Tibial nerve (tissue), 4 donors: ENCODE measurements at regions not wholly inside any gene's neighbourhood (a gene's known extent, or its start where the extent isn't known, plus 50 kb on each side); places are given as distances from the start of the nearest gene placed in this dataset.

ENCODE experiments used
- CTCF ChIP-seq, 5 experiments: fragments of 200-600 bp in 3 of 5; fragments of 450-650 bp in 2 of 5; sonication (generic) in 3 of 5; IDR thresholded peaks; one replicate each; pipeline ENCODE4 v1.5.1; 2016 to 2019; ENCODE audit warnings: antibody characterized with exemption in 5 of 5, mild to moderate bottlenecking in 3 of 5, moderate library complexity in 2 of 5
- EP300 ChIP-seq, 2 donors: sonication (generic); formaldehyde crosslinking; IDR thresholded peaks; one replicate each; pipeline ENCODE4 v1.6.1; 2017; ENCODE audit warnings: antibody characterized with exemption in 2 of 2, mild to moderate bottlenecking in 1 of 2
- POLR2A ChIP-seq, 2 donors: fragments of 450-650 bp; IDR thresholded peaks; one replicate each; pipeline ENCODE4 v1.6.1; 2017; ENCODE audit warnings: antibody characterized with exemption in 2 of 2, mild to moderate bottlenecking in 2 of 2, moderate library complexity in 2 of 2

- TF ChIP-seq CTCF (IDR thresholded peaks at IDR 0.05) (no peak), POLR2A (IDR thresholded peaks at IDR 0.05) (no peak), EP300 (IDR thresholded peaks at IDR 0.05) (no peak)
Measured at GRCh38 chr22:23452231-23453010, 127.7 kb downstream of the IGLL1 start.
